OCI-LY3 (cell line): ENCODE measurements at regions not wholly inside any gene's neighbourhood (a gene's known extent, or its start where the extent isn't known, plus 50 kb on each side); places are given as distances from the start of the nearest gene placed in this dataset.

Experiments used
- EZH2phosphoT487 ChIP-seq: fragments of 200-600 bp; shearing (Covaris generic); IDR thresholded peaks from 2 replicates; pipeline ENCODE4 v1.6.1; 2018; ENCODE audit warnings: antibody characterized with exemption, mixed run types, low read depth
- TF ChIP-seq, protein P1 (sequence below): fragments of 200-600, 300-600 bp; sonication (generic); IDR thresholded peaks from 2 replicates; pipeline ENCODE4 v1.5.1; 2014; ENCODE audit warnings: antibody characterized with exemption, low read length, low read depth

DNA sequence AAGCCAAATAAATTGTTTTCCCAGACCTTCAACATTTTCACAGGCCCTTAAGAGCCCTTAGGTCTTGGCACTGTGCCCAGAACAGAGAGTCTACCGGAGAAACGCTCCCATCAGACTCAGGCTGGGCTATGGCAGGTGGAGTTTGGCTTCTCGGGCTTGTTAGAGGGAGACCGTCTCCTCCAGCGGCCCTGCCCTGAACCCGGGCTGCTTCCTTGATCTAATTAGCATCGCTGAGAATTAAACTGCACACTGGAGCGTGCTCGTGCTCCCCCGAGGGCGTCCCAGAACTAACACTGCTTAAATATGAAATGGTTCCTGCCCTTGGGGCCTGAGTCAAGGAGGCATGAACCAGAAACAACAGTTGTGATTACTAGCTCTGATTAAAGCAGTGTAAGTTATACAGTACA lies 634.4 kb downstream of the MATN1 start:
- TF ChIP-seq, protein P1, sequence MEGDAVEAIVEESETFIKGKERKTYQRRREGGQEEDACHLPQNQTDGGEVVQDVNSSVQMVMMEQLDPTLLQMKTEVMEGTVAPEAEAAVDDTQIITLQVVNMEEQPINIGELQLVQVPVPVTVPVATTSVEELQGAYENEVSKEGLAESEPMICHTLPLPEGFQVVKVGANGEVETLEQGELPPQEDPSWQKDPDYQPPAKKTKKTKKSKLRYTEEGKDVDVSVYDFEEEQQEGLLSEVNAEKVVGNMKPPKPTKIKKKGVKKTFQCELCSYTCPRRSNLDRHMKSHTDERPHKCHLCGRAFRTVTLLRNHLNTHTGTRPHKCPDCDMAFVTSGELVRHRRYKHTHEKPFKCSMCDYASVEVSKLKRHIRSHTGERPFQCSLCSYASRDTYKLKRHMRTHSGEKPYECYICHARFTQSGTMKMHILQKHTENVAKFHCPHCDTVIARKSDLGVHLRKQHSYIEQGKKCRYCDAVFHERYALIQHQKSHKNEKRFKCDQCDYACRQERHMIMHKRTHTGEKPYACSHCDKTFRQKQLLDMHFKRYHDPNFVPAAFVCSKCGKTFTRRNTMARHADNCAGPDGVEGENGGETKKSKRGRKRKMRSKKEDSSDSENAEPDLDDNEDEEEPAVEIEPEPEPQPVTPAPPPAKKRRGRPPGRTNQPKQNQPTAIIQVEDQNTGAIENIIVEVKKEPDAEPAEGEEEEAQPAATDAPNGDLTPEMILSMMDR: no peak
- TF ChIP-seq EZH2phosphoT487: no peak
